ENCODE measurements at regions not wholly inside any gene's neighbourhood (a gene's known extent, or its start where the extent isn't known, plus 50 kb on each side); places are given as distances from the start of the nearest gene placed in this dataset.

DNA sequence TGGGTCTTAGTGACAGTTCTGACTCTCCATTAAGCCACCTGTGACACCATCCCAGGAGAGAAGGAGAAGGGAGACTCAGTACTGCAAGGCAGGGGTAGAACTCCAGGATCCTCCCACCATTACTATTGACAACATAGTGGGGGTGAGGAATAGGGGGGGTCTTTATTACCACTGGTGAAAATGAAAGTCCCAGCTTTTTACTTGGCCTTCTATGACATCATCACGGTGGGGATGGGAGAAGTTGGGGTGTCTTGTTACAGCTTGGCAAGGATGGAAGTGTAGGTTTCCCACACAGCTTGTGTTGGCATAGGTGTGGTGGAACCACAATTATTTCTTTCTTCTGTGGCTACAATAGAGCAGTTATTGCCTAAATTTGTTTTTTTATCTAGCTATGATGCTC, 203.9 kb upstream of the DTNA start:
- TF ChIP-seq, protein P1, sequence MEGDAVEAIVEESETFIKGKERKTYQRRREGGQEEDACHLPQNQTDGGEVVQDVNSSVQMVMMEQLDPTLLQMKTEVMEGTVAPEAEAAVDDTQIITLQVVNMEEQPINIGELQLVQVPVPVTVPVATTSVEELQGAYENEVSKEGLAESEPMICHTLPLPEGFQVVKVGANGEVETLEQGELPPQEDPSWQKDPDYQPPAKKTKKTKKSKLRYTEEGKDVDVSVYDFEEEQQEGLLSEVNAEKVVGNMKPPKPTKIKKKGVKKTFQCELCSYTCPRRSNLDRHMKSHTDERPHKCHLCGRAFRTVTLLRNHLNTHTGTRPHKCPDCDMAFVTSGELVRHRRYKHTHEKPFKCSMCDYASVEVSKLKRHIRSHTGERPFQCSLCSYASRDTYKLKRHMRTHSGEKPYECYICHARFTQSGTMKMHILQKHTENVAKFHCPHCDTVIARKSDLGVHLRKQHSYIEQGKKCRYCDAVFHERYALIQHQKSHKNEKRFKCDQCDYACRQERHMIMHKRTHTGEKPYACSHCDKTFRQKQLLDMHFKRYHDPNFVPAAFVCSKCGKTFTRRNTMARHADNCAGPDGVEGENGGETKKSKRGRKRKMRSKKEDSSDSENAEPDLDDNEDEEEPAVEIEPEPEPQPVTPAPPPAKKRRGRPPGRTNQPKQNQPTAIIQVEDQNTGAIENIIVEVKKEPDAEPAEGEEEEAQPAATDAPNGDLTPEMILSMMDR (IDR thresholded peaks at IDR 0.05), result no peak
- TF ChIP-seq POLR2A (IDR thresholded peaks at IDR 0.05), result no peak
